ENCODE measurements at regions not wholly inside any gene's neighbourhood (a gene's known extent, or its start where the extent isn't known, plus 50 kb on each side); places are given as distances from the start of the nearest gene placed in this dataset.

DNA sequence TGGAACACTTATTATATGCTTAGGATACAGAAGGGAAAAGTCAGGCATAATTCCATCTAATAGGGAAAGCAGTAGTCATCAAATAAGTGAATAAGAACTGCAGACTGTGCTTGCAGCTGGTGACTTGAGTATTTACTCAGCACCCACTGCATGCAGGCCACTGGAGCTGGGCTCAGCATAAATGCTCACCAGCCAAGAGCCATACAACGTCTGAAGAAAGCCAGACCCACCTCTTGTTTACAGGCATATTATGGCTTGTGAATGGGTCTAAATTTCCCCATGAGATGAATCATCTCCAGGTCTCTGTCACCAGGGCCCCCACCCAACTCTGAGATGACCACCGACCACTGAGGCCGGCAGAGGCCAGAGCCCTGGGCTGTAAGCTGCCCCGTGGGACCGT, 123.8 kb upstream of the PKDCC start:
- H3K27me3 ChIP-seq, result no peaks in the 10 kb centered on the region
- no peak for TF ChIP-seq Cebpa-rat (IDR thresholded peaks at IDR 0.05)
- no peak overlapping the region for H3K4me2 ChIP-seq
- H3K9ac ChIP-seq, result no peak overlapping the region
- peaks cover 13 to 26% (median 18%) of the 10 kb centered on the region in 11 experiments; a peak in 21 of 22 replicates for H3K9me3 ChIP-seq (replicated peaks in 1 of 11)
- H3K4me1 ChIP-seq, result no peaks in the 10 kb centered on the region
- no peak overlapping the region for H3K4me3 ChIP-seq
- no peak overlapping the region for H3K27ac ChIP-seq
- H4K20me1 ChIP-seq, result no peaks in the 10 kb centered on the region
- H3K36me3 ChIP-seq, result peaks cover 0 to 5% (median 0%) of the 10 kb centered on the region in 11 experiments; a peak in 1 of 22 replicates

DNA sequence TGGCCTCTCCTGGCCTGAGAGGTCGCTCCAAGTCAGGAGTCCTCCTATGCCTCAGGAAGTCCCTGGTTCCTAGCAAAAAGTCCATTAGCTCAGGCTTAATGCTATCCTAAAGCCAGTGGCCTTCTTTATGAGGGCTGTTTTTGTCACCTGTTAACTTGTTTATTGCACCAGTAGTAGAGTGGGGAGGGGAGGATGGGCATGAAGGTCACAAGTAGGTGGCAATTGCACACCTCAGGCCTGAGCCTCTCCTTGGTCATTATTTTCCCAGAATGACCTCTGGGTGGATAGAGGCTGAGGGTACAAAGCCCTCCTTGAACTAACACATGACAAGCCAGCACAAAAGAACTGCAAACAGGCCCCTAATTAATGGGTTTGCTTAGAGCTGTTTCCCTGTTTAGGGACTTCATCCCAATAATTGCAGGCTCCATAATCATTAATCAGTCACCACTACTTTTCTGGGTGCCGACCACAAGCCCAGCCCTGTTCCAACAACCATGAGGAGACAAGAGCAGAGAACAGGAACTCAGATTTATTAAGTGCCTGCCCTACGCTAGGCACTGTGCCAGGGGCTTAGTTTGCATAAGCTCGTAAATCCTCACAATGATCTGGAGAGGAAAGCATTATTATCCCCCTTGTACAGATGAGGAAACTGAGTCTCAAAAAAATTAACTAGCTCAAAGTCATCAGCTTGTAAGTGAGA, 123.0 kb upstream of the PKDCC start:
- no peak overlapping the region for H3K4me3 ChIP-seq
- H3K4me1 ChIP-seq, result no peaks in the 10 kb centered on the region
- no peak for TF ChIP-seq Cebpa-rat (IDR thresholded peaks at IDR 0.05)
- no peaks in the 10 kb centered on the region for H3K27me3 ChIP-seq
- peaks cover 0 to 5% (median 0%) of the 10 kb centered on the region in 11 experiments; a peak in 1 of 22 replicates for H3K36me3 ChIP-seq
- no peak overlapping the region for H3K27ac ChIP-seq
- no peaks in the 10 kb centered on the region for H4K20me1 ChIP-seq
- no peak overlapping the region for H3K4me2 ChIP-seq
- H3K9me3 ChIP-seq (replicated peaks in 1 of 11), result peaks cover 13 to 26% (median 18%) of the 10 kb centered on the region in 11 experiments; a peak in 21 of 22 replicates
- H3K9ac ChIP-seq, result no peak overlapping the region

DNA sequence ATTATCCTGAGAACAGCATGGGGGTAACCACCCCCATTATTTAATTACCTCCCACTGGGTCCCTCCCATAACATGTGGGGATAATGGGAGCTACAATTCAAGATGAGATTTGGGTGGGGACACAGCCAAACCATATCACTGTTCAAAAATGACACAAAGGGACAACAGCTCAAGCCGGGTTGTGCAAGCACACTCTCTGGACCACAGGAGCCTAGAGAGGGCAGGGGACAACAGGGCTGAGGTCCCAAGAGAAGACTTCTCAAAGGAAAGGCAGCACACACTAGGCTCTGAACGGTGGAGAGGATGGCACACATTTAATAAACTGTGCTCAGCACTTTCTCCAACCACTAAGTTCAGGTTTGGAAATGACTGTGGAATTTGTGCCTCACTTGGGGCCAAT, 122.1 kb upstream of the PKDCC start:
- Histone ChIP-seq H3K9ac (no peak overlapping the region), H3K4me1 (no peaks in the 10 kb centered on the region), H3K36me3 (peaks cover 0 to 5% (median 0%) of the 10 kb centered on the region in 11 experiments; a peak in 1 of 22 replicates), H3K4me2 (no peak overlapping the region), H3K9me3 (replicated peaks in 1 of 11) (peaks cover 13 to 26% (median 18%) of the 10 kb centered on the region in 11 experiments; a peak in 21 of 22 replicates), H3K27ac (no peak overlapping the region), H3K4me3 (no peak overlapping the region), H4K20me1 (no peaks in the 10 kb centered on the region), H3K27me3 (no peaks in the 10 kb centered on the region)
- TF ChIP-seq Cebpa-rat (IDR thresholded peaks at IDR 0.05), result no peak

DNA sequence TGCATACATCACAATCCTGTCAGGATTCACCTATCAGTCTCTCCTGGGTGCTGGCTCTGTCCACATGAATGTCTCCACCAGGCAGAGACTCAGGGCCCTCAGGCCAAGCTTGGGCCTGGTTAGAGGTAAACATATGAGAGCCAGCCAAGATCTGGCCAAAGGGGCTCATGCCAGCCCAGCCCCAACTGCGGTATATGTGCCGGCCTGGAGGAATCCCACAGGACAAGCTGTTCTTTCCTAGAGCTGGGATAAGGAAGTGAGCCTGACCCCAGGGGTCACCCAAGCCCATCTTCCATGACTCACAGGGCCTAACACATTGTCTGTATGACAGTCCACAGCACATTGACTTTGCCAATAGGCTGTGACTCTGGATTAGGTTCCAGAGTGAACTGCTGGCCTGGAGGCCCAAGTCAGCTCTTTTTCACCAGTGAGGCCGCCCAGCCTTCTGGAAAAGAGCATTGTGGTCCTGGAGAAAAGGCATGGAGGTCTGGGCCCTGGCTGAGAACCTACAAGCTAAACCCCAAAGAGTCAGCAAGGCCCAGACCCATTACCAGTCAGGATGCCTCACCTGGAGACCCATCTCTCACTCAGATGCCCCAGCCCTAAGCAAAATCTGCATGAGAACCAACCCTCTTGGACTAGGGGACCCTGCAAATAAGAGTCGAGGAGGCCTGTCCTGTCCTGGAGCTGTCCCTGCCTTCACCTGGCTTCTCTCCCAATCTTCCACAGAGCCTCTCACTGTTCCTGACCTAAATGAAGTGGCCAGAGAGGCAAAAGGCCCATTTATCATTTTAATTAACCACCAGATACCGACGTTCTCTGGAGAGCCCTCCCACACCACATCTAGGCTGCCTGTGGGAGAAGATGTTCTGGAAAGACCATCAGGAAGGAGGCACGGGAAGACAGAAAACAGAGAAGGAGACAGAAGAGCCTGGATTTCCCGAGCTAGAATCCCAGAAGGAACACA, 120.9 kb upstream of the PKDCC start:
- Histone ChIP-seq H3K27me3 (no peaks in the 10 kb centered on the region), H3K9me3 (replicated peaks in 1 of 11) (peaks cover 13 to 26% (median 18%) of the 10 kb centered on the region in 11 experiments; a peak in 21 of 22 replicates), H3K9ac (no peak overlapping the region), H3K4me1 (no peaks in the 10 kb centered on the region), H3K4me3 (no peak overlapping the region), H4K20me1 (no peaks in the 10 kb centered on the region), H3K36me3 (peaks cover 0 to 5% (median 0%) of the 10 kb centered on the region in 11 experiments; a peak in 1 of 22 replicates), H3K4me2 (no peak overlapping the region), H3K27ac (no peak overlapping the region)
- no peak for TF ChIP-seq Cebpa-rat (IDR thresholded peaks at IDR 0.05)

DNA sequence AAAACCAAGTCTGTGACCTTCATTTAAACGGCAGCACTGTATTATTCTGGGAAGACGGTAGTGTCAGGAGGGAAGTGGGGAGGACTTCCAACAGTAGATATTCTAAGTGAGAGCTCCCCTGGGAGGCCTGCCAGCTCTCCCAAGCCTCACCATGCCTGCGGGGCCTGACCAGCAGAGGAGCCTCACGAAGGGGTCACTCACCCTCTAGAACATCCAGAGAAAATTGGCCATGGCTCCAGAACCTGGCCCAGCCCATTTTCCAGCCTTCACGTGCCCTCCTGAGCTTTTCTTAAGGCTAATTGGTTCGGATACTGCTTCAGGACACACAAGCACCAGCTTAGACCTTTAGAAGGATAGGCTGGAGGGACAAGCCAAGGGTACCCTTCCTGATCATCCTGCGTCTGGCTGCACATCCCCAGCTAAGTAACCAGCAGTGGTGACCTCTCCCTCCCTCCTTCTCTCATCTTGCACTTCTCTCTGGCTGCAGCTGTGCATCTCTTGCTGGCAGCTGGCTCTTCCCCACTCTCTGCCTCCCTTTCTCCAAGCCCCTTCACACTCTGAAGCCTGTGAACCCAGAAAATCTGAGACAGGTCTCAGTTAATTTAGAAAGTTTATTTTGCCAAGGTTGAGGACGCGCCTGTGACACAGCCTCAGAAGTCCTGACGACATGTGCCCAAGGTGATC, 120.1 kb upstream of the PKDCC start:
- peaks cover 0 to 5% (median 0%) of the 10 kb centered on the region in 11 experiments; a peak in 1 of 22 replicates for H3K36me3 ChIP-seq
- H4K20me1 ChIP-seq, result no peaks in the 10 kb centered on the region
- H3K9ac ChIP-seq, result no peak overlapping the region
- no peak overlapping the region for H3K4me2 ChIP-seq
- H3K4me1 ChIP-seq, result no peaks in the 10 kb centered on the region
- no peak overlapping the region for H3K27ac ChIP-seq
- H3K4me3 ChIP-seq, result no peak overlapping the region
- H3K9me3 ChIP-seq (replicated peaks in 1 of 11), result peaks cover 13 to 26% (median 18%) of the 10 kb centered on the region in 11 experiments; a peak in 21 of 22 replicates
- TF ChIP-seq Cebpa-rat (IDR thresholded peaks at IDR 0.05), result no peak
- no peaks in the 10 kb centered on the region for H3K27me3 ChIP-seq

DNA sequence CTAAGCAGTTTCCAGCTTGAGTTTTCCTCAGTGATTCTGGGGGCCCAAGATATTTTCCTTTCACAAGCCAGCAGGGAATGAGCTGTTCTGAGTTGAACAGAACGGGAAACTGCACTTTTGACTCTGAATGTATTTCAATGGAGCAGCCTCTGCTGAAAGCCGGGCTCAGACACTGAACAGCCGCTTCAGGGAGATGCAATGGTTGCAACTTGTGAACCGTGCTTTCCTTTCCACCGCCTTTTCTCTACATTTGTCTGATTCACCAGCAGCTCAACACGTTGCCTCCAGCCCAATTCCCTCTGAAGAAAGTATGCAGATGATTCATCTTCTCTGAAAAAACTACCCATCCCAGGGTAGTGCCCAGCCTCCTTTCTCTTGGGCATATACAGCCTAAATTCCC, 119.3 kb upstream of the PKDCC start:
- Histone ChIP-seq H3K4me2 (no peak overlapping the region), H3K27me3 (no peaks in the 10 kb centered on the region), H3K27ac (no peak overlapping the region), H3K4me1 (peaks cover 0 to 7% (median 0%) of the 10 kb centered on the region in 10 experiments; a peak in 8 of 20 replicates), H3K9me3 (replicated peaks in 1 of 11) (peaks cover 13 to 26% (median 18%) of the 10 kb centered on the region in 11 experiments; a peak in 21 of 22 replicates), H3K9ac (no peak overlapping the region), H3K36me3 (peaks cover 0 to 5% (median 0%) of the 10 kb centered on the region in 11 experiments; a peak in 1 of 22 replicates), H3K4me3 (no peak overlapping the region), H4K20me1 (no peaks in the 10 kb centered on the region)
- TF ChIP-seq Cebpa-rat (IDR thresholded peaks at IDR 0.05), result no peak

DNA sequence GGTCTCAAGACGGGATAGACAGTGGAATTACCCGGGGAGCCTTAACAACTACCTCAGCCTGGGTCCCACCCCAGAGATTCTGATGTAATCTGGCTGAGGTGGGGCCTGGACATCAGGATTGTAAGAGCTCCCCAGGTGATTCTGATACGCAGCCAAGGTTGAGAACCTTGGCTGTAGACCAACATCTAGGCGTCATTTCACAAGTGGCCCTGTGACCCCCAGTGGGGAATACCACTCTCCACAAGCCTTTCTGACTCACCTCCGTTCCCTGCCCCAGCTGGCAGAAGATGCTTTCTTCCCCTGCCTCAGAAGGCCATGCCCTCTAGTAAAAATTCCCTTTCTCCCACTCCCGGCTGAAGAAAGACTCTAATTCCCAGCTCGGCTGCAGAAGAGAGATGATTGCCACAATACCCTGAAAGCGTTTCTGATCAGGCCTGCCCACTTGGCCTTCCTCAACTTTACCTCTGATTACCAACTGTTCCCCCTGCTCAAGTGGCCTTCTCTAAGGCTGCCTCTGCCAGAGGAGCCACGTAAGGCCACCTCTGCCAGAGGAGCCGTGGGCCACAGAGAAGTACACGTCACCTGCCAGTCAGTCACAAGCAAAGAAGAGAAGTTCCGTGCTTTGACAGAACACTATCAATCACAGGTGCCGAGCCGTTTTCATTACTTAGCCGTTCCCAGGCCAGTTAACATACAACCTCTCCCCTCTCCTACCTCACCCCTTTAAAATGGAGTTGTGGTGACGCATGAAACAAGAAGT, 116.8 kb upstream of the PKDCC start:
- H3K4me2 ChIP-seq, result no peak overlapping the region
- H3K27ac ChIP-seq, result no peak overlapping the region

More for the DNA sequence above, 116.8 kb upstream of the PKDCC start:
- no peak for TF ChIP-seq Cebpa-rat (IDR thresholded peaks at IDR 0.05)
- Histone ChIP-seq H3K4me1 (peaks cover 0 to 15% (median 4%) of the 10 kb centered on the region in 10 experiments; a peak in 10 of 20 replicates), H3K36me3 (no peaks in the 10 kb centered on the region), H3K4me3 (no peak overlapping the region), H4K20me1 (no peaks in the 10 kb centered on the region), H3K9me3 (replicated peaks in 1 of 11) (peaks cover 0 to 7% (median 3%) of the 10 kb centered on the region in 11 experiments; a peak in 11 of 22 replicates), H3K27me3 (no peaks in the 10 kb centered on the region), H3K9ac (no peak overlapping the region)
